ENCODE measurements at regions not wholly inside any gene's neighbourhood (a gene's known extent, or its start where the extent isn't known, plus 50 kb on each side); places are given as distances from the start of the nearest gene placed in this dataset.

GRCh38 chr4:147334478-147334877, 146.4 kb upstream of the EDNRA start (continued):
- TF ChIP-seq ZNF214 (tag by site-specific recombination; IDR thresholded peaks at IDR 0.05; ENCODE audit: borderline replicate concordance) (no peak), ZNF157 (tag by site-specific recombination; IDR thresholded peaks at IDR 0.05) (no peak), ZNF510 (tag by site-specific recombination; IDR thresholded peaks at IDR 0.05; ENCODE audit: insufficient replicate concordance) (no peak), BCL11B (tag by site-specific recombination; IDR thresholded peaks at IDR 0.05; ENCODE audit: low read depth) (no peak)

GRCh38 chr4:147335183-147335582, 145.7 kb upstream of the EDNRA start:
- H3K4me1 ChIP-seq (ENCODE audit: control insufficient read depth, insufficient read depth, low read length) = no peaks in the 10 kb centered on the region

More at GRCh38 chr4:147335183-147335582, 145.7 kb upstream of the EDNRA start:
- Histone ChIP-seq H3K9me3 (ENCODE audit: control insufficient read depth, insufficient read depth, low read depth, low read length) (no peaks in the 10 kb centered on the region), H3K4me3 (ENCODE audit: low read depth, low read length) (no peak overlapping the region), H3K27ac (ENCODE audit: extremely low read depth, low read depth, low read length) (no peak overlapping the region), H3K36me3 (ENCODE audit: control insufficient read depth in 2 of 2, insufficient read depth in 1 of 2, low read length in 2 of 2) (no peaks in the 10 kb centered on the region)
- POLR2A ChIA-PET = no interaction called here
- no peak for TF ChIP-seq ZNF148 (tag by site-specific recombination; IDR thresholded peaks at IDR 0.05; ENCODE audit: borderline replicate concordance)
- no peak for TF ChIP-seq ZNF626 (tag by site-specific recombination; IDR thresholded peaks at IDR 0.05)
- no peak for TF ChIP-seq IKZF3 (tag by site-specific recombination; IDR thresholded peaks at IDR 0.05)
- no peak for TF ChIP-seq TSHZ1 (tag by site-specific recombination; IDR thresholded peaks at IDR 0.05; ENCODE audit: borderline replicate concordance)
- TF ChIP-seq ZNF121 (tag by site-specific recombination; IDR thresholded peaks at IDR 0.05) = no peak
- TF ChIP-seq BCL11B (tag by site-specific recombination; IDR thresholded peaks at IDR 0.05; ENCODE audit: low read depth) = no peak
- TF ChIP-seq ZNF324 (tag by site-specific recombination; IDR thresholded peaks at IDR 0.05) = no peak
- TF ChIP-seq, protein P1, sequence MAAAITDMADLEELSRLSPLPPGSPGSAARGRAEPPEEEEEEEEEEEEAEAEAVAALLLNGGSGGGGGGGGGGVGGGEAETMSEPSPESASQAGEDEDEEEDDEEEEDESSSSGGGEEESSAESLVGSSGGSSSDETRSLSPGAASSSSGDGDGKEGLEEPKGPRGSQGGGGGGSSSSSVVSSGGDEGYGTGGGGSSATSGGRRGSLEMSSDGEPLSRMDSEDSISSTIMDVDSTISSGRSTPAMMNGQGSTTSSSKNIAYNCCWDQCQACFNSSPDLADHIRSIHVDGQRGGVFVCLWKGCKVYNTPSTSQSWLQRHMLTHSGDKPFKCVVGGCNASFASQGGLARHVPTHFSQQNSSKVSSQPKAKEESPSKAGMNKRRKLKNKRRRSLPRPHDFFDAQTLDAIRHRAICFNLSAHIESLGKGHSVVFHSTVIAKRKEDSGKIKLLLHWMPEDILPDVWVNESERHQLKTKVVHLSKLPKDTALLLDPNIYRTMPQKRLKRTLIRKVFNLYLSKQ (tag by site-specific recombination; IDR thresholded peaks at IDR 0.05; ENCODE audit: borderline replicate concordance) = no peak
- TF ChIP-seq ZNF518A (tag by site-specific recombination; conservative IDR thresholded peaks at IDR 0.05; ENCODE audit: low read depth) = no peak
- no peak for TF ChIP-seq KLF9 (tag by site-specific recombination; IDR thresholded peaks at IDR 0.05; ENCODE audit: low read depth)
- TF ChIP-seq ZNF394 (tag by site-specific recombination; IDR thresholded peaks at IDR 0.05; ENCODE audit: borderline replicate concordance) = no peak
- TF ChIP-seq ZNF747 (tag by site-specific recombination; IDR thresholded peaks at IDR 0.05) = no peak
- CTCF ChIA-PET = no interaction called here

Measured in HEK293 (cell line).